Esophagus squamous epithelium (tissue), 5 donors: ENCODE measurements at regions not wholly inside any gene's neighbourhood (a gene's known extent, or its start where the extent isn't known, plus 50 kb on each side); places are given as distances from the start of the nearest gene placed in this dataset.

ENCODE experiments used
- DNase-seq: peaks from one replicate; lab custom pipeline; 2025; lab: John Stamatoyannopoulos, UW
- H3K27ac ChIP-seq, 4 donors: fragments of 200-600 bp; sonication (generic); one replicate each; pipeline ENCODE4 v1.5.1; 2016 to 2019; ENCODE audit warnings: mild to moderate bottlenecking in 1 of 4
- H3K27me3 ChIP-seq, 4 donors: fragments of 200-600 bp; sonication (generic); 1 replicate in 3 of 4; 2 replicates in 1 of 4; pipeline versions ENCODE4 v1.5.1 to v1.6.0; 2017 to 2021; ENCODE audit warnings: antibody characterized with exemption in 1 of 4
- H3K36me3 ChIP-seq, 3 donors: fragments of 200-600 bp; sonication (generic); one replicate each; pipeline ENCODE4 v1.5.1; 2016 to 2019
- H3K4me1 ChIP-seq, 3 donors: fragments of 200-600 bp; sonication (generic); one replicate each; pipeline ENCODE4 v1.5.1; 2017 to 2019
- H3K4me3 ChIP-seq, 4 donors: fragments of 200-600 bp; sonication (generic); 1 replicate in 3 of 4; 2 replicates in 1 of 4; pipeline ENCODE4 v1.5.1; 2016 to 2019; ENCODE audit warnings: mild to moderate bottlenecking in 2 of 4, moderate library complexity in 1 of 4
- H3K9me3 ChIP-seq, 3 donors: fragments of 200-600 bp; sonication (generic); one replicate each; pipeline ENCODE4 v1.5.1; 2016 to 2019
- POLR2A ChIP-seq, 4 donors: fragments of 450-650 bp; IDR thresholded peaks; one replicate each; pipeline ENCODE4 v1.6.1; 2017; ENCODE audit warnings: antibody characterized with exemption in 4 of 4, mild to moderate bottlenecking in 4 of 4, moderate library complexity in 3 of 4
- WGBS, 2 donors: methylation state at CpG; one replicate each; pipeline ENCODE4 v1.1.5; 2018; 5-methylcytosine and 5-hydroxymethylcytosine counted together
- intact Hi-C: fragments of 100-400 bp; cut with DNase I; formaldehyde crosslinking; loops from one replicate; pipeline ENCODE4 v1.15.0; 2022
- TF ChIP-seq, protein P1 (sequence below), 6 experiments: fragments of 450-650 bp in 4 of 6; fragments of 200-600 bp in 2 of 6; sonication (generic) in 2 of 6; IDR thresholded peaks; one replicate each; pipeline ENCODE4 v1.5.1; 2016 to 2019; ENCODE audit warnings: antibody characterized with exemption in 6 of 6, mild to moderate bottlenecking in 4 of 6, moderate library complexity in 4 of 6
- donor health status: DM: yes; HTN: yes; CAD: no.

DNA sequence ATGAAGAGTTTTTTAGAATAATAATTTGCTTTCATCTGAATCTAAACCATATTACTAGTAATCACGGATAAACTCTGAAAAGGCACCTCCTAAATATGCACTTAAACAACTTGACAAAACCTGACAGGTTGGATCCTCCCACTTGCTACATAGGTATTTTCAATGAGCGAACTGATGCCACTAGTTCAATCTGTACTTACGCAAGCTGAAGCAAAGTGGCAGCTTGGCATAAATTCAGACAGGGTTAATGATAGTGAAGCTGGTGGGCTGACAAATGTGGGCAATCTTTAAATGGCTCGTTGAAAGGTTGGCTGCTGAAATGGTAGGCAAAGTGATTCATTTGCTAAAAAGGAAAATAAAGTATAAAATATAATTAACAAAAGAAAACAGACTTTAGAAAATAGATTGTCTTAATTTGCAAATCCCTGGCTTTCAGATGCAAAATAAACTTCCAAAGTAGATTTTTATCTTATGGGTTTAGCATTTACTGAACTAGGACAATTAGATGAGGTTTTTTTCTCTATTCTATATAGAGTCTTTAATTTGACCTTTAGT lies 1713.5 kb upstream of the SLC39A10 start:
- intact Hi-C loops: no loop called here
- Histone ChIP-seq H3K27me3 (no peaks in the 10 kb centered on the region), H3K4me1 (no peaks in the 10 kb centered on the region), H3K9me3 (no peaks in the 10 kb centered on the region), H3K36me3 (no peaks in the 10 kb centered on the region), H3K27ac (no peak overlapping the region), H3K4me3 (no peak overlapping the region)
- TF ChIP-seq, protein P1, sequence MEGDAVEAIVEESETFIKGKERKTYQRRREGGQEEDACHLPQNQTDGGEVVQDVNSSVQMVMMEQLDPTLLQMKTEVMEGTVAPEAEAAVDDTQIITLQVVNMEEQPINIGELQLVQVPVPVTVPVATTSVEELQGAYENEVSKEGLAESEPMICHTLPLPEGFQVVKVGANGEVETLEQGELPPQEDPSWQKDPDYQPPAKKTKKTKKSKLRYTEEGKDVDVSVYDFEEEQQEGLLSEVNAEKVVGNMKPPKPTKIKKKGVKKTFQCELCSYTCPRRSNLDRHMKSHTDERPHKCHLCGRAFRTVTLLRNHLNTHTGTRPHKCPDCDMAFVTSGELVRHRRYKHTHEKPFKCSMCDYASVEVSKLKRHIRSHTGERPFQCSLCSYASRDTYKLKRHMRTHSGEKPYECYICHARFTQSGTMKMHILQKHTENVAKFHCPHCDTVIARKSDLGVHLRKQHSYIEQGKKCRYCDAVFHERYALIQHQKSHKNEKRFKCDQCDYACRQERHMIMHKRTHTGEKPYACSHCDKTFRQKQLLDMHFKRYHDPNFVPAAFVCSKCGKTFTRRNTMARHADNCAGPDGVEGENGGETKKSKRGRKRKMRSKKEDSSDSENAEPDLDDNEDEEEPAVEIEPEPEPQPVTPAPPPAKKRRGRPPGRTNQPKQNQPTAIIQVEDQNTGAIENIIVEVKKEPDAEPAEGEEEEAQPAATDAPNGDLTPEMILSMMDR (IDR thresholded peaks at IDR 0.05): no peak
- no peak for TF ChIP-seq POLR2A (IDR thresholded peaks at IDR 0.05)
- no peak for DNase-seq
- WGBS, 2 donors: 54 to 58% methylated on average over 4 of the region's 4 CpGs

DNA sequence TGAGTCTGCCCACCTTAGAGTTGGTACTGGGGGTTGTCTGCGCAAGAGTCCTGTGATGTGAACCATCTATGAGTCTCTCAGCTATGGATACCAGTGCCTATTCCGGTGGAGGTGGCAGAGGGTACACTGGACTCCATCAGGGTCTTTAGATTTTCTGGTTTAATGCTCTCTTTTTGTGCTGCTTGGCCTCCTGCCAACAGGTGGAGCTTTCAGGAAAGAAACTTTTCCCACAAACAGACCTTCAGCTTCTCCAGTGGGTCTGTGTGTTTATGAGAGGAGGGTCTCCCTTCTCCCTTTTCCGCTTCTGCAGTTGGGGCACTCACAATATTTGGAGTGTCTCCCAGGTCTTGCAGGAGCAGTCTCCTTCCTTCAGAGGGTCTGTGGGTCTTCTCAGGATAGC lies 1721.9 kb upstream of the SLC39A10 start:
- Histone ChIP-seq H3K4me1 (no peaks in the 10 kb centered on the region), H3K36me3 (no peaks in the 10 kb centered on the region)
- intact Hi-C loops: no loop called here

DNA sequence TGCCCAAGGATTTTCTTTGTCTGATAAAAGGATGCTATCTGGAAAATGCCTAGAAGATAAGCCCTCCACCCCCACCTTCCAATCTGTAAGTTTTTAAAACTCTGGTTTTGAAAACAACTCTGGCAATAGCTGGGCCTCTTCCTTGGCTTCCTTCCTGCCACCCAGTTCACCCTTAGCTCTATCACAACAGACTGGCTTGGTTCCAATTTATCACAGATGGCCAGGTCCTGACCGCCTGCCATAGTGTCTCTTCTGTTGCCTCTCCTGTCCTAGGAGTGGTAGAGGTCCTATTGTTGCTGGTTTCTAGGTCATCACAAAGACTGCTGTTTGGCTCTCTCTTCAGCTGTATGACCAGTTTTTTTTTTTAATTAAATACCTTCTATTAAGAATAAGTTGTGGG lies 1727.9 kb upstream of the SLC39A10 start:
- H3K4me1 ChIP-seq: no peaks in the 10 kb centered on the region
- DNase-seq: no peak
- 50 to 56% methylated on average over 1 of the region's 1 CpG for WGBS, 2 donors
- intact Hi-C loops: no loop called here
- H3K27me3 ChIP-seq: no peaks in the 10 kb centered on the region
- TF ChIP-seq, protein P1 (IDR thresholded peaks at IDR 0.05): no peak
- TF ChIP-seq POLR2A (IDR thresholded peaks at IDR 0.05): no peak
- H3K4me3 ChIP-seq: no peak overlapping the region
- H3K9me3 ChIP-seq: no peaks in the 10 kb centered on the region
- no peak overlapping the region for H3K27ac ChIP-seq
- no peaks in the 10 kb centered on the region for H3K36me3 ChIP-seq

More for the DNA sequence above, 1721.9 kb upstream of the SLC39A10 start:
- DNase-seq: no peak
- no peak overlapping the region for H3K4me3 ChIP-seq
- no peaks in the 10 kb centered on the region for H3K9me3 ChIP-seq
- no peak overlapping the region for H3K27ac ChIP-seq
- WGBS, 2 donors: 72 to 86% methylated on average over 1 to 3 of the region's 3 CpGs
- no peaks in the 10 kb centered on the region for H3K27me3 ChIP-seq
- TF ChIP-seq, protein P1 (IDR thresholded peaks at IDR 0.05): no peak
- TF ChIP-seq POLR2A (IDR thresholded peaks at IDR 0.05): no peak

DNA sequence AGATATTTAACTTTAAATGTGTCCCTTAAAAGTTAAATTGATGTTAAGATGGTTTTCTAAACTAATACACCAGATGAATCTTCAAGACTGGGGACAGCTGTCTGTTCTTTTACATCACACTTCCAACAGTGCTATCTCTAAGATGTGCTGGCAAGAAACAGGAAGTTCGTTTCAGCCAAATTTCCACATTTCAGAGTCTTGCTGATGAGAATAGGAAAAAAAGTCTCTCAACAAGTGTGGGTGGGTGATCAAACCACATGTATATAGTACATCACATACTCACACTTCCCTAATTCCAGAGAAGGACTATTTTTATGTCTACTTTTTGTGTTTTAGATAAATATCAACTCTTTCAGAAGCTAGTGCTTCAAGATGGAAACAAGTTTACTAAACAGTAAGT lies 1712.8 kb upstream of the TMEFF2 start:
- H3K36me3 ChIP-seq: no peaks in the 10 kb centered on the region
- no peak overlapping the region for H3K4me3 ChIP-seq
- no peaks in the 10 kb centered on the region for H3K4me1 ChIP-seq
- no peak for TF ChIP-seq POLR2A (IDR thresholded peaks at IDR 0.05)
- TF ChIP-seq, protein P1 (IDR thresholded peaks at IDR 0.05): no peak
- no peak for DNase-seq
- 0 to 11% methylated on average over 1 of the region's 1 CpG for WGBS, 2 donors
- H3K27me3 ChIP-seq: no peaks in the 10 kb centered on the region
- no peak overlapping the region for H3K27ac ChIP-seq
- intact Hi-C loops: no loop called here
- no peaks in the 10 kb centered on the region for H3K9me3 ChIP-seq

DNA sequence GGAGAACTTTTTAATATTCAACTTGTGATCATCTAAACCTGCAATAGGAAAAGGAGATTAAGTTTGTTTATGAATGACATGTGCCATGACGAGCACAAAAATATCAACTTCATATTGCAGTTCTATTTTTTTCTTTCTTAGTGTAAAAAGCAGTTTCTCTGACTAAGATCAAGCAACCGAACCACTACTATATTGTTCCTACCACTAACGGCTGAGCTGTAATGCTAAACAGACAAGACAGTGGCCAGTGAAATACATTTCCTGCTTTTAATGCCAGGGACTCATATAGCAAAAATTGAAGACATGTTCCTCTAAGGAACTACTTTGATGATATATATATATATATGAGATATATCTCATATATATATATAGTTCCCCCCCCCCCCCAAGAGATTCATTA lies 1705.6 kb upstream of the TMEFF2 start:
- no peak overlapping the region for H3K4me3 ChIP-seq
- H3K27me3 ChIP-seq: no peaks in the 10 kb centered on the region
- no peaks in the 10 kb centered on the region for H3K9me3 ChIP-seq
- H3K36me3 ChIP-seq: no peaks in the 10 kb centered on the region
- TF ChIP-seq, protein P1 (IDR thresholded peaks at IDR 0.05): no peak
- TF ChIP-seq POLR2A (IDR thresholded peaks at IDR 0.05): no peak
- intact Hi-C loops: no loop called here
- H3K4me1 ChIP-seq: no peaks in the 10 kb centered on the region
- no peak overlapping the region for H3K27ac ChIP-seq
- no peak for DNase-seq
- 45 to 54% methylated on average over 3 of the region's 3 CpGs for WGBS, 2 donors
